Gastroesophageal sphincter (tissue), 4 donors: ENCODE measurements at regions not wholly inside any gene's neighbourhood (a gene's known extent, or its start where the extent isn't known, plus 50 kb on each side); places are given as distances from the start of the nearest gene placed in this dataset.
"Not testable (repeated sequence)": the region's sequence is repeated elsewhere in the genome, so short reads cannot be mapped to it uniquely, and the experiment has no call there.

Experiments
- ATAC-seq: fragments of 150-250 bp; one replicate; pipeline ENCODE4 v1.9.1; 2016; ENCODE audit warnings: mild to moderate bottlenecking, moderate library complexity
- H3K27ac ChIP-seq, 4 donors: fragments of 200-600 bp; sonication (generic) in 3 of 4; 1 replicate in 3 of 4; 2 replicates in 1 of 4; pipeline ENCODE4 v1.5.1; 2016 to 2019
- H3K27me3 ChIP-seq: fragments of 200-600 bp; sonication (generic); one replicate; pipeline ENCODE4 v1.5.1; 2019
- H3K36me3 ChIP-seq, 2 donors: fragments of 200-600 bp; sonication (generic); one replicate each; pipeline ENCODE4 v1.5.1; 2019; ENCODE audit warnings: control low read depth in 1 of 2
- H3K4me1 ChIP-seq, 3 donors: fragments of 200-600 bp; sonication (generic); 1 replicate in 2 of 3; 2 replicates in 1 of 3; pipeline ENCODE4 v1.5.1; 2016 to 2019; ENCODE audit warnings: control low read depth in 2 of 3
- H3K4me3 ChIP-seq, 2 donors: fragments of 200-600 bp; sonication (generic); one replicate each; pipeline ENCODE4 v1.5.1; 2019; ENCODE audit warnings: mild to moderate bottlenecking in 1 of 2, moderate library complexity in 1 of 2
- H3K9me3 ChIP-seq, 3 donors: fragments of 200-600 bp; sonication (generic); one replicate each; pipeline ENCODE4 v1.5.1; 2017 to 2019; ENCODE audit warnings: control low read depth in 2 of 3
- EP300 ChIP-seq: sonication (generic); formaldehyde crosslinking; IDR thresholded peaks from one replicate; pipeline ENCODE4 v1.6.1; 2017; ENCODE audit warnings: antibody characterized with exemption, mild to moderate bottlenecking
- POLR2A ChIP-seq, 2 donors: fragments of 450-650 bp; IDR thresholded peaks; one replicate each; pipeline ENCODE4 v1.6.1; 2017; ENCODE audit warnings: antibody characterized with exemption in 2 of 2, mild to moderate bottlenecking in 2 of 2, moderate library complexity in 1 of 2
- POLR2AphosphoS5 ChIP-seq: sonication (generic); formaldehyde crosslinking; IDR thresholded peaks from one replicate; pipeline ENCODE4 v1.6.1; 2017; ENCODE audit warnings: antibody characterized with exemption
- WGBS, 2 donors: methylation state at CpG; one replicate each; pipeline ENCODE4 v1.1.5; 2018; ENCODE audit warnings: low coverage in 1 of 2; 5-methylcytosine and 5-hydroxymethylcytosine counted together
- TF ChIP-seq, protein P1 (sequence below), 4 experiments: fragments of 200-600 bp in 2 of 4; fragments of 450-650 bp in 2 of 4; sonication (generic) in 1 of 4; IDR thresholded peaks; one replicate each; pipeline ENCODE4 v1.5.1; 2017 to 2019; ENCODE audit warnings: antibody characterized with exemption in 4 of 4, mild to moderate bottlenecking in 2 of 4, moderate library complexity in 2 of 4

DNA sequence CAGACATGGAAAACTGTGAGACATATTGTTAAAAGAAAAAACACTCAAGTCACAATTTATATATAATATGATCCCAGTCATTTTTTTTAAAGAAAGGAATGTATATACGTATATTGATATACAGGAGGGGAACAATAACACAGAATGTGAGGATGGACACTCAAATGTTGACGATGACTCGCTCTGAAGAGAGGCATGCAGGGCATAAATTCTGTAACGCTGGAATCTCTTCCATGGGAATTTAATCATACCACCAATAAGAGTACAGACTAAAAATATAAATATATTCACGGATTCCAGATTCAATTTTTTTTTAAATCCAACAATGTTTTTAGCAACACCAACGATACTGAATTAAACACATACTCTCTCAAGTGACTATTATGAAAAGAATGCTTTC lies 106.9 kb upstream of the CCDC28A start:
- TF ChIP-seq POLR2A (IDR thresholded peaks at IDR 0.05) (no peak), POLR2AphosphoS5 (no peak), EP300 (no peak)
- TF ChIP-seq, protein P1, sequence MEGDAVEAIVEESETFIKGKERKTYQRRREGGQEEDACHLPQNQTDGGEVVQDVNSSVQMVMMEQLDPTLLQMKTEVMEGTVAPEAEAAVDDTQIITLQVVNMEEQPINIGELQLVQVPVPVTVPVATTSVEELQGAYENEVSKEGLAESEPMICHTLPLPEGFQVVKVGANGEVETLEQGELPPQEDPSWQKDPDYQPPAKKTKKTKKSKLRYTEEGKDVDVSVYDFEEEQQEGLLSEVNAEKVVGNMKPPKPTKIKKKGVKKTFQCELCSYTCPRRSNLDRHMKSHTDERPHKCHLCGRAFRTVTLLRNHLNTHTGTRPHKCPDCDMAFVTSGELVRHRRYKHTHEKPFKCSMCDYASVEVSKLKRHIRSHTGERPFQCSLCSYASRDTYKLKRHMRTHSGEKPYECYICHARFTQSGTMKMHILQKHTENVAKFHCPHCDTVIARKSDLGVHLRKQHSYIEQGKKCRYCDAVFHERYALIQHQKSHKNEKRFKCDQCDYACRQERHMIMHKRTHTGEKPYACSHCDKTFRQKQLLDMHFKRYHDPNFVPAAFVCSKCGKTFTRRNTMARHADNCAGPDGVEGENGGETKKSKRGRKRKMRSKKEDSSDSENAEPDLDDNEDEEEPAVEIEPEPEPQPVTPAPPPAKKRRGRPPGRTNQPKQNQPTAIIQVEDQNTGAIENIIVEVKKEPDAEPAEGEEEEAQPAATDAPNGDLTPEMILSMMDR (IDR thresholded peaks at IDR 0.05) = no peak
- WGBS, 2 donors = 76 to 80% methylated on average over 6 of the region's 6 CpGs
- no peak for ATAC-seq
- Histone ChIP-seq H3K27me3 (no peaks in the 10 kb centered on the region), H3K4me3 (no peak overlapping the region), H3K36me3 (no peaks in the 10 kb centered on the region), H3K27ac (no peak overlapping the region), H3K9me3 (no peaks in the 10 kb centered on the region), H3K4me1 (no peaks in the 10 kb centered on the region)

DNA sequence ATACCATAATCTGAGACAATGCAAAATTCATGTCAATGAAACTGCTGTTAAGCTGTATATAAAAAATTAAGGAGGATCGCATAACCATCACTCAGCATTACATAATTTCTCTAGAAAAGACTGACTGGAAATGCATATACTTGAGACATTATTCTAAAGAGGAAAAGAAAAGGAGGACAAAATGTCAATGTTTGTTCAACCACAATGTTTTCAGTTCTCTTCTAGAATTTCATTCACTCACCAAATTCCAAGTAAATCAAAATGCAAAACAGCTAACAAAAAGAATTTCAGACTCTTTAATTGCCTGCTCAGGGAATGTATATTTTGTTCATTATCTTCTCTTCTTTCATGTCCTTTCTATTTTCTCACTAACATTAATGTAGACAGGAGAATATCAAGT lies 106.2 kb upstream of the CCDC28A start:
- 83 to 94% methylated on average over 1 of the region's 1 CpG for WGBS, 2 donors
- H3K27me3 ChIP-seq = no peaks in the 10 kb centered on the region
- TF ChIP-seq EP300 (no peak), POLR2A (IDR thresholded peaks at IDR 0.05) (no peak), POLR2AphosphoS5 (no peak)
- TF ChIP-seq, protein P1 (IDR thresholded peaks at IDR 0.05) = no peak
- H3K4me1 ChIP-seq = no peaks in the 10 kb centered on the region
- H3K4me3 ChIP-seq = no peak overlapping the region
- no peaks in the 10 kb centered on the region for H3K36me3 ChIP-seq
- ATAC-seq = no peak
- H3K9me3 ChIP-seq = no peaks in the 10 kb centered on the region
- H3K27ac ChIP-seq = no peak overlapping the region

DNA sequence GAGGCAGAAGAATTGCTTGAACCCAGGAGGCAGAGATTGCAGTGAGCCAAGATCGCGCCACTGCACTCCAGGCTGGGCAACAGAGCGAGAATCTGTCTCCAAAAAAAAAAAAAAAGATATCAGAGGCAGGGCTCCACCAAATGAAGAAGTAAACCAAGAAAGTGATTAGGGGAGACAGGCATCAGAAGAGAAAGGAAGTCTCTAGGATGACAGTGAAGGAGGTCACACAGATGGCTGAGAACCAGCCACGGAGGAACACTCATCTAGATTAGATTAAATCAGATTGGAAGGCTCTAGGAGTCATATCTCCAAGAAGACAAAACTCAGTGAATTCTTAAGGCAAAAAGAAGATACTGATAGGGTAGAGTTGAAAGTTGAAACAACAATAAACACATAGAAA lies 102.2 kb upstream of the CCDC28A start:
- Histone ChIP-seq H3K36me3 (no peaks in the 10 kb centered on the region), H3K4me3 (no peak overlapping the region), H3K4me1 (no peaks in the 10 kb centered on the region), H3K9me3 (no peaks in the 10 kb centered on the region), H3K27ac (no peak overlapping the region), H3K27me3 (no peaks in the 10 kb centered on the region)
- WGBS, 2 donors = 50 to 61% methylated on average over 1 to 4 of the region's 4 CpGs
- TF ChIP-seq EP300 = no peak
- no peak for TF ChIP-seq POLR2A (IDR thresholded peaks at IDR 0.05)
- TF ChIP-seq, protein P1 (IDR thresholded peaks at IDR 0.05) = no peak
- TF ChIP-seq POLR2AphosphoS5 = no peak
- ATAC-seq = no peak

DNA sequence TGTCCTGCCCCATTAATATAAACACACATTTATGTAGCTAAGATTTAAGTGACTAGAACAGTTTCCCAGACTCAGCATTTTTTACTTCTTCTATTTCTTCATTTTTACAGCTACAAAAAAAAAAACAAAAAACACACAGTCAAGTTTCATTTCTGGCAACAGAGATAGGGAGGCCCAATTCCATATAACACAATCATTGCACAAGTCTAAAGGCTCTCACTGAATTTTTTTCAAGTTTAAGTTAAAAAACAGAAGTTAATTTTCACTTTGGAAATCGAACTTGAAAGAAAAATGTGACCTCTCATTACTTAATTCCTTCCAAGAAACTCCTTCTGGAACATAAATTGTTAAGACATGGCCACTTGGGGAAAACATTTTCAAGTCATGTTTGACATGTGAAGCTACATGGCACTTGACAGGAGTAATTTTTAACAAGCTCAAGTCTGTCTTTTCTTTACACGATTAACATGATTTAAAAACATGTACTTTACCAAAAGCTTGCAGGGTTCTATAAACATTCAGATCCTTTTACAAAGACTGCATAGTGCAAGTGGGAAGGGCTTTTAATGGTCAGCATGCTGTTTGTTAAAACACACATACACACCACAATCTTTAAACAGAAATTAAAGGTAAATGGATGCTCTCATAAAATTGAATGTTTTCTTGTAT lies 100.1 kb upstream of the CCDC28A start:
- Histone ChIP-seq H3K27ac (no peak overlapping the region), H3K9me3 (no peaks in the 10 kb centered on the region), H3K4me3 (no peak overlapping the region), H3K4me1 (no peaks in the 10 kb centered on the region), H3K36me3 (no peaks in the 10 kb centered on the region), H3K27me3 (no peaks in the 10 kb centered on the region)
- 26 to 41% methylated on average over 2 of the region's 2 CpGs for WGBS, 2 donors
- no peak for ATAC-seq
- TF ChIP-seq POLR2AphosphoS5 (no peak), POLR2A (IDR thresholded peaks at IDR 0.05) (no peak), EP300 (no peak)
- TF ChIP-seq, protein P1 (IDR thresholded peaks at IDR 0.05) = no peak

DNA sequence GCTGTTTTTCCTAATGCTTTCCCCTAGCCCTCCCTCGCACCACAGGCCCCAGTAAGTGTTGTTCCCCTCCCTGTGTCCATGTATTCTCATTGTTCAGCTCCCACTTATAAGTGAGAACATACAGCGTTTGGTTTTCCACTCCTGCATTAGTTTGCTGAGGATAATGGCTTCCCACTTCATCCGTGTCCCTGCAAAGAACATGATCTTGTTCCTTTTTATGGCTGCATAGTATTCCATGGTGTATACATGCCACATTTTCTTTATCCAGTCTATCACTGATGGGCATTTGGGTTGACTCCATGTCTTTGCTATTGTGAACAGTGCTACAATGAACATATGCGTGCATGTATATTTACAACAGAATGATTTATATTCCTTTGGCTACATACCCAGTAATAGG lies 99.1 kb upstream of the CCDC28A start:
- WGBS, 2 donors = 76 to 98% methylated on average over 4 of the region's 4 CpGs
- not testable (repeated sequence) for H3K36me3 ChIP-seq, ATAC-seq

More for the DNA sequence above, 99.1 kb upstream of the CCDC28A start:
- H3K4me1 ChIP-seq, H3K27ac ChIP-seq, H3K9me3 ChIP-seq, H3K27me3 ChIP-seq, H3K4me3 ChIP-seq: not testable (repeated sequence)
